Naive thymus-derived CD8-positive, alpha-beta T cell (primary cell): ENCODE measurements at regions not wholly inside any gene's neighbourhood (a gene's known extent, or its start where the extent isn't known, plus 50 kb on each side); places are given as distances from the start of the nearest gene placed in this dataset.

ENCODE experiments used
- ATAC-seq, 2 donors: fragments of 150-1000 bp; cut with Tn5 transposase in 1 of 2; sonication (Bioruptor Pico), chemical (Tn5 transposase) in 1 of 2; 1 replicate in 1 of 2; 2 replicates in 1 of 2; pipeline ENCODE4 v1.10.0; 2021; ENCODE audit warnings: mild to moderate bottlenecking in 2 of 2, moderate library complexity in 2 of 2
- POLR2A ChIA-PET: fragments of 350-600 bp; sonication (Branson Sonifier 250); formaldehyde crosslinking; loops from one replicate; lab custom pipeline; 2021; ENCODE audit warnings: antibody characterized with exemption; lab: Charles Lee
- DNase-seq, 10 donors: peaks; one replicate each; pipeline versions ENCODE4 v3.0.0 to v3.0.0-alpha.2; 2020 to 2022
- H3K27ac Mint-ChIP-seq, 10 donors: one replicate each; pipeline ENCODE4 v1.8.0; 2020 to 2022; ENCODE audit warnings: mild to moderate bottlenecking in 10 of 10, mixed read lengths in 10 of 10, moderate library complexity in 4 of 10, inconsistent platforms in 1 of 10
- H3K27me3 Mint-ChIP-seq, 5 donors: one replicate each; pipeline ENCODE4 v1.8.0; 2021 to 2022; ENCODE audit warnings: mixed read lengths in 5 of 5
- H3K36me3 Mint-ChIP-seq, 3 donors: one replicate each; pipeline ENCODE4 v1.8.0; 2020 to 2022; ENCODE audit warnings: mixed read lengths in 3 of 3, mild to moderate bottlenecking in 2 of 3, inconsistent platforms in 1 of 3
- H3K4me1 Mint-ChIP-seq, 4 donors: one replicate each; pipeline ENCODE4 v1.8.0; 2021 to 2022; ENCODE audit warnings: mixed read lengths in 4 of 4
- H3K4me3 Mint-ChIP-seq, 10 donors: one replicate each; pipeline ENCODE4 v1.8.0; 2020 to 2022; ENCODE audit warnings: mild to moderate bottlenecking in 10 of 10, mixed read lengths in 10 of 10, moderate library complexity in 6 of 10, inconsistent platforms in 1 of 10
- H3K9me3 Mint-ChIP-seq, 9 donors: one replicate each; pipeline ENCODE4 v1.8.0; 2020 to 2022; ENCODE audit warnings: mixed read lengths in 9 of 9, mild to moderate bottlenecking in 3 of 9, inconsistent platforms in 1 of 9, moderate library complexity in 1 of 9

DNA sequence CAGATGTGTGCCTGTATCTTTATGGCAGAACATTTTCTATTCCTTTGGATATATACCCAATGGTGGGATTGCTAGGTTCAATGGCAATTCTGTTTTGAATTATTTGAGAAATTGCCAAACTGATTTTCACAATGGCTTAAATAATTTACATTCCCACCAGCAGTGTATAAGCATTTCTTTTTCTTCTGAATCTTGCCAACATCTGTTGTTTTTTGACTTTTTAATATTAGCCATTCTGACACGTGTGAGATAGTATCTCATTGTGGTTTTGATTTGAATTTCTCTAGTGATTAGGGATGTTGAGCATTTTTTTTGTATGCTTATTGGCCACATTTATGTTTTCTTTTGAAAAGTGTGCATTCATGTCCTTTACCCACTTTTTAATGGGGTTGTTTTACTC lies 864.3 kb upstream of the ADAMTS5 start:
- Mint-ChIP-seq H3K4me1 (no peaks in the 10 kb centered on the region), H3K4me3 (no peak overlapping the region), H3K27ac (no peak overlapping the region), H3K27me3 (peaks cover 0 to under 1% (median 0%) of the 10 kb centered on the region in 5 donors), H3K9me3 (peaks cover 0 to 29% (median 4%) of the 10 kb centered on the region in 9 donors), H3K36me3 (peaks cover 0 to 4% (median 0%) of the 10 kb centered on the region in 3 donors)
- DNase-seq = no peak
- POLR2A ChIA-PET = no interaction called here
- no peak for ATAC-seq

DNA sequence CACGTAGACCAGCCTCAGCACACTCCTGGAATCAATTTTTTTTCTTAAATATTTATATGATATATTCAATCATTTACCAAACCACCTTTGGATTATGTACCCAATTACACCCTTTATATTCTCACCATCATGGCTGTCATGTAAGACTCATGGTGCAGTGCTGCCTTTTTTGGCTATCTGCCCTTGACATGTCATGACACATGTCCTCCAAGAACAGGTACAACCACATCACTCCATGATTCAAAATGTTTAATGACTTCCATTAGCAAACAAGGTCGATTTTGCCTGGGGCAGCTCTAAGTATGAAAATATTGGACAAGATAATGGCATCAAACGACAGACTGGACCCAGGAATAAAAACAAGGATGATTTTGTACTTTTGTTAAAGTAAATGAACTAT lies 861.1 kb upstream of the ADAMTS5 start:
- Mint-ChIP-seq H3K36me3 (peaks cover 0 to 4% (median 0%) of the 10 kb centered on the region in 3 donors), H3K4me3 (no peak overlapping the region), H3K27me3 (peaks cover 0 to 2% (median 0%) of the 10 kb centered on the region in 5 donors), H3K4me1 (no peaks in the 10 kb centered on the region), H3K27ac (no peak overlapping the region), H3K9me3 (peaks cover 0 to 29% (median 6%) of the 10 kb centered on the region in 9 donors)
- POLR2A ChIA-PET = no interaction called here
- ATAC-seq (no peak), DNase-seq (no peak)

DNA sequence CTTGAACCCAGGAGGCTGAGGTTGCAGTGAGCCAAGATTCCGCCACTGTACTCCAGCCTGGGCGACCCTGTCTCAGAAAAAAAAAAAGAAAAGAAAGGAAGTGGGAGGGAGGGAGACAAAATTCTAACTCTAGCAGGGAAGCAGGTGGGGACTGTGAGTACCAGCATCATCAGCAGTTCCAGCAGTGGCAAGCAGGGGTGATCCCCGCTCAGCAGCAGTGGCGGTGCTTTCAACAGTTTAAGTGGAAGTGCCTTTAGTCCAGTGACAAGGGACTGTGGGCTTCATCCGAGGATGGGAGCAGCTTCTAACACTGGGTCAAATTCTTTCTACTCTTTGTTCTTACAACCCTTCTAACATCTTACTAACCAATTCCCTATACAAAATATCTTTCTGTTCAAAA lies 858.1 kb upstream of the ADAMTS5 start:
- POLR2A ChIA-PET = no interaction called here
- no peak for DNase-seq
- no peak for ATAC-seq
- Mint-ChIP-seq H3K36me3 (peaks cover 0 to 4% (median 0%) of the 10 kb centered on the region in 3 donors), H3K27me3 (peaks cover 0 to 2% (median 0%) of the 10 kb centered on the region in 5 donors), H3K27ac (no peak overlapping the region), H3K9me3 (peaks cover 0 to 29% (median 6%) of the 10 kb centered on the region in 9 donors), H3K4me1 (no peaks in the 10 kb centered on the region), H3K4me3 (no peak overlapping the region)

DNA sequence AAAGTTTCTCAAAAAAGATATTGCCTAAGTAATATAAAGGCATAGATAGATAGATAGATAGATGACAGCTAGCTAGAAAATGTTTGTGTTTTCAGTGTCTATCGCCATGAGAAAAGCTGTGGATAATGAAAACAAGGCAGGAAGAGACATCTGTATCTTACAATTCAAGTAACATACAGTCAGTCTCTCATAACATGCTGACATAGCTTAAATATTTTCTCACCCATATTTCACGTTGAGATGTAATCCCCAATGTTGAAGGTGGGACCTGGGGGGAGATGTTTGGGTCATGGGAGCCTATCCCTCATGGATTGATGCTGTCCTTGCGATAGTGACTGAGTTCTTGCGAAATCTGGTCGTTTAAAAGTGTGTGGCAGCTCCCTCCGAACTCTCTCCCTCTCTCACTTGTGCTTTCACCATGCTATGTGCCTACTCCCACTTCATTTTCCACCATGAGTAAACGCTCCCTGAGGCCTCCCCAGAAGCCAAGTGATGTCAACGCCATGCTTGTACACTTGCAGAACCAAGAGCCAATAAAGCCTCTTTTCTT lies 856.8 kb upstream of the ADAMTS5 start:
- Mint-ChIP-seq H3K27me3 (peaks cover 0 to 2% (median 0%) of the 10 kb centered on the region in 5 donors), H3K9me3 (peaks cover 0 to 21% (median 3%) of the 10 kb centered on the region in 9 donors), H3K27ac (no peak overlapping the region), H3K36me3 (peaks cover 0 to 4% (median 0%) of the 10 kb centered on the region in 3 donors), H3K4me1 (no peaks in the 10 kb centered on the region), H3K4me3 (no peak overlapping the region)
- ATAC-seq (no peak), DNase-seq (no peak)
- POLR2A ChIA-PET = no interaction called here

DNA sequence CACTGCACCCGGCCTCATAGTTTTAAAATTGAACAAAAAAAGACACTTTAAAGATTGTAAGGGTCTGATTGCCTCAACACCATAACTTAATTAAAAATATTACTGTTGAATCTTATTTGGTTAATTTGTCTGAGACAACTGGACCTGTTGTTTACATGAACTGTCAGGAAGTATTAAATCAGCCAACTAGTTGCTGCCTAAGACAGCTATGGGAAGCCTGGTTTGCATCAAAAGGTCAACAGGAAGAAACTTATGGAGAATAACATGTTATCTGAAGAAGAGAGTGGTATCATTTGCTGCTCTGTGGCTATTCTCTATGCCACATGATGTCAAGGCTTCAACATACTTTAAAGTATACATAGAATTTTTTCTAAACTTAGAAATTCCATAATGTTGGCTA lies 853.5 kb upstream of the ADAMTS5 start:
- Mint-ChIP-seq H3K9me3 (peaks cover 0 to 9% (median 0%) of the 10 kb centered on the region in 9 donors), H3K27me3 (no peaks in the 10 kb centered on the region), H3K36me3 (no peaks in the 10 kb centered on the region), H3K4me1 (no peaks in the 10 kb centered on the region), H3K27ac (no peak overlapping the region), H3K4me3 (no peak overlapping the region)
- POLR2A ChIA-PET = no interaction called here
- ATAC-seq (no peak), DNase-seq (no peak)

DNA sequence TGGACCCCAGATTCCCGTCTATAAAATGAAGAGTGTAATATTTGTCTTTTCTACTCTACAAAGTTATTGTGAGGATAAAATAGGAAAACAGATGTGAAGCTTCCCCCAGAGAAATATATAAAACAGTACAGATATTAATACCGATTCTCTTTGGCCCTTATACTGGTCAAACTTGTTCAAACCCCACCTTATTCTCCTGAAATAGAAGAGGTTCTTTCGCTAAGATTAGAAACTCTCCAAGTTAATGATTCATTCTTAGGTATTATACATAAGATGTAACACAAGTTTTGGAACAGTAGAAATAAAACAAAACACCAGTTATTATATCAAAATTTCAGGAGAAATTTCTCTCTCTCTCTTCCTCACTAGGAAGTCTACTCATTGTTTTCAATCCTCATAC lies 852.4 kb upstream of the ADAMTS5 start:
- POLR2A ChIA-PET = no interaction called here
- ATAC-seq (no peak), DNase-seq (no peak)
- Mint-ChIP-seq H3K9me3 (peaks cover 0 to 9% (median 0%) of the 10 kb centered on the region in 9 donors), H3K27me3 (no peaks in the 10 kb centered on the region), H3K27ac (no peak overlapping the region), H3K36me3 (no peaks in the 10 kb centered on the region), H3K4me1 (no peaks in the 10 kb centered on the region), H3K4me3 (no peak overlapping the region)

DNA sequence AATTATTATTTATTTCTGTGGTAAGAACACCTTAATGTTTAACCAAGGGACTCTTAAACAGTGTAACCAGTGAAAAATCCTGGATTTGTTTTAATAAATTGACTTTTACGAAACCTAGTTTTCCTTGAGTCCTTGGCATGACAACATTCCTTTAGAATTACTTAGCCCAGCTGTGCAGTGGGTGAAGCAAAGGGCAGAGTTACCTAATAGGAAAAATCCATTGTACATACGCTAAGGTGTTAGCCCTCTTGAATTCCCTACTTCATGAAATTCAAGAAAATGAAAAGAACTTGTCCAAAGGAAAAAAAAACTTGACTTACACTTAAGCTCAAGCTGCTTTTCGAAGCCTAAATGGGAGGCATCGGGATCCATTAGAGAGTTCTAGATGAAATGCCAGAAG lies 852.0 kb upstream of the ADAMTS5 start:
- Mint-ChIP-seq H3K9me3 (peaks cover 0 to 9% (median 0%) of the 10 kb centered on the region in 9 donors), H3K4me3 (no peak overlapping the region), H3K4me1 (no peaks in the 10 kb centered on the region), H3K27ac (no peak overlapping the region), H3K27me3 (no peaks in the 10 kb centered on the region), H3K36me3 (no peaks in the 10 kb centered on the region)
- ATAC-seq = no peak
- DNase-seq = no peak
- POLR2A ChIA-PET = no interaction called here

DNA sequence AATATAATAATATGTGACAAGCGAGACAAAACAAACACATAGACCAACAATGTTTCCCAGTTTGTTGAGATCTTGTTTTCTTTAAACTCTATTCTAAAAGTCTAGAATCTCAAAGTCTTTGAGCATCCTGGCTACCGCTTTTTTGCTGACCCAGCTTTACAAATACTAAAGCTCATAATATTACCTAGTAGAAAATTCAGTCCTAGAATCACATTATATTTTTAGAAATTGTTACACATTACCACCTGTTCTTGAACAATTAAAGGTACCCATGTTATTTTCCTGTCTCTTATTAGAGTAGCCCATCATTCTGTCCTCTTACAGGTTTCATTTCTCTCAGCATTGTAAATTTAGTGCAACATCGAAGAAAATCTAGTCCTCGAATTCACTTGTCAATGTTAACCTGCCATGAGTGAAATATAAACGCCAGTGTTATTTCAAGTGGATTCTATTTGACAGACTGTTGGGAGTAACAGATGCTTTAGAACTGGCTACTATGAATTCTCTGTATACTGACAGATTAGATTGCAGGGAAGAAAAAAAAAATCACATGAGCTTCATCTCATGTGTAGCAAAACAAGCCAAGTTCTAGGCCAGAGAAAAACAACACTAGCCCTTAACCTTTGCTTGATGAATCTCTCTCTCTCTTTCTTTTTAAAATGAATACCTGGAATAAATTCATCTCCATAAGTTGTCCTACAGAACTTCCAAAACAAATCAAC lies 851.2 kb upstream of the ADAMTS5 start:
- POLR2A ChIA-PET = no interaction called here
- H3K27ac Mint-ChIP-seq = no peak overlapping the region
- no peaks in the 10 kb centered on the region for H3K4me1 Mint-ChIP-seq
- no peaks in the 10 kb centered on the region for H3K36me3 Mint-ChIP-seq
- H3K27me3 Mint-ChIP-seq = no peaks in the 10 kb centered on the region
- peaks cover 0 to 9% (median 0%) of the 10 kb centered on the region in 9 donors for H3K9me3 Mint-ChIP-seq
- H3K4me3 Mint-ChIP-seq = no peak overlapping the region
- ATAC-seq (no peak), DNase-seq (no peak)

DNA sequence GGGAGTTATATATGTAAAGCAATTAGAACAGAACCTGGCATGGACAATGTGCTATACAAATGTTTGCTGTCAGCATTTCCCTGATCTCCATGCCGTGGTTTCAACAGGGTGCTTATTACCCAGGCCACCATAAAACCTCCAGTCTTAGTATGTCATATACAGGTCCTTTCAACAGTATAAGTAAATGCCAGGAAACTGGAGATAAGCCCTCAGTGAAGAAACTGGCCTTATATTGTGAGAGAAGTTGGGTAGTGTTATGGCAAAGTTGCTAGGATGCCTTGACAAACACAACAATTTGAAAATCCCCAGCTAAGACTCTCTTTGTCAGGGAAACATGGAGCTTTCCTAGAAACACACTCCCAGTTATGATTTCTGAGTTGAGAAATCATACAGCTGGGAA lies 850.2 kb upstream of the ADAMTS5 start:
- POLR2A ChIA-PET = no interaction called here
- DNase-seq = no peak
- Mint-ChIP-seq H3K27me3 (no peaks in the 10 kb centered on the region), H3K27ac (no peak overlapping the region), H3K9me3 (peaks cover 0 to 4% (median 0%) of the 10 kb centered on the region in 9 donors), H3K4me3 (no peak overlapping the region), H3K4me1 (no peaks in the 10 kb centered on the region), H3K36me3 (no peaks in the 10 kb centered on the region)
- no peak for ATAC-seq

DNA sequence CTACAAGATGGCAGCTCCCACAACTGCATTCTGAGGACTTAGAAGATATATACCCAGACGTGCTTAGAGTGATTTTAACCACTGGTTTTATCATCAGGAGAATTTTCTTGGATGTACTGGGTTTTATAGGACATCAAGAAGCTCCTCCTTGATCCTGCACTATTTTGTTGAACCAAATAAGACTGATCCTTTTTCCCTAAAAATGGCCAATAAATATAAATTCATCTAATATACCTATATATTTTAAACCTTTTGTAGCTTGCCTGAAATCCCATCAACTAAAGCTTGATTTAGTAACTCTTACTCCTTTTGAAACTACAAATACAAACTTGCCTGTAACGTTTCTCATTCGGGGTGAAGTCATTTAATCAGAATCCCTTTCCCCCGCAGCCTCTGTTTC lies 849.4 kb upstream of the ADAMTS5 start:
- no peak overlapping the region for H3K27ac Mint-ChIP-seq
- POLR2A ChIA-PET = no interaction called here

DNA sequence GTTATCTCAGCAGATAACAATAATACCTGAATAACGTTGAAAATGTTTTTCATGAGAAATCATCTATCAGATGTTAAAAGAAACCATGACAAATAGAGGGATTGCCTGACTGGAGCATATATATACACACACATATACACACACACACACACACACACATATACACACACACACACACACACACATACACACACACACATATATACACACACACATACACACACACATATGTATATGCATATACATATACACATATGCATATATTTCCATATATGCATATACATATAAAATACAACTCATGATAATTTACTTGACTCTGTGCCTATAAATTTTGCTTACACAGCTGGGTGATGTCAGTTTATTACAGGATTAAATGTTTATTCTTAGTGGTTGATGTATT lies 847.3 kb upstream of the ADAMTS5 start:
- no peak overlapping the region for H3K27ac Mint-ChIP-seq
- POLR2A ChIA-PET = no interaction called here
- H3K27me3 Mint-ChIP-seq = peaks cover 0 to 2% (median 0%) of the 10 kb centered on the region in 5 donors
- no peaks in the 10 kb centered on the region for H3K4me1 Mint-ChIP-seq
- H3K36me3 Mint-ChIP-seq = no peaks in the 10 kb centered on the region
- no peak for ATAC-seq
- peaks cover 0 to 2% (median 0%) of the 10 kb centered on the region in 9 donors for H3K9me3 Mint-ChIP-seq
- no peak for DNase-seq
- no peak overlapping the region for H3K4me3 Mint-ChIP-seq

More for the DNA sequence above, 849.4 kb upstream of the ADAMTS5 start:
- DNase-seq (no peak), ATAC-seq (no peak)
- Mint-ChIP-seq H3K9me3 (peaks cover 0 to 4% (median 0%) of the 10 kb centered on the region in 9 donors), H3K36me3 (no peaks in the 10 kb centered on the region), H3K4me3 (no peak overlapping the region), H3K4me1 (no peaks in the 10 kb centered on the region), H3K27me3 (no peaks in the 10 kb centered on the region)

DNA sequence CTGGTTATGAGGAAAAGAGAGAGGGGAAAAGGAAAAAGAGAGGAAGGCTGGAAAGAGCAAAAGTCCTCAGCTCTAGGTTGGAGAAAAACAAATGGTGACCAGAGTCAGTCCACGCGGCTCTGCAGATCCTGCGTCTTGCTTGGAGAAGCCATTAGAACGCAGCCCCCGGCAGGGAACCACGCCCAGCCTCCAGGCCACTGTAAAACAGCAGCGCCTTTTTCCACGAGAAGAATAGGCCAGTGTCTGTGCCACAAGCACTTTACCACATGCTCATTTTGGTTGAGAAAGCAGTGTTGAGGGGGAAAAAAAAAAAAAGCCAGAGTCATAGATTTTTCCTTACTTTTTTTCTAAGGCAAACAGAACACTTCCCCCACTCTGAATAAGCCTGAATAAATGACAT lies 846.9 kb upstream of the ADAMTS5 start:
- no peaks in the 10 kb centered on the region for H3K4me1 Mint-ChIP-seq
- H3K27me3 Mint-ChIP-seq = peaks cover 0 to 3% (median 0%) of the 10 kb centered on the region in 5 donors
- H3K9me3 Mint-ChIP-seq = peaks cover 0 to 2% (median 0%) of the 10 kb centered on the region in 9 donors
- no peaks in the 10 kb centered on the region for H3K36me3 Mint-ChIP-seq
- no peak overlapping the region for H3K27ac Mint-ChIP-seq
- POLR2A ChIA-PET = no interaction called here
- ATAC-seq = no peak
- no peak overlapping the region for H3K4me3 Mint-ChIP-seq
- no peak for DNase-seq

DNA sequence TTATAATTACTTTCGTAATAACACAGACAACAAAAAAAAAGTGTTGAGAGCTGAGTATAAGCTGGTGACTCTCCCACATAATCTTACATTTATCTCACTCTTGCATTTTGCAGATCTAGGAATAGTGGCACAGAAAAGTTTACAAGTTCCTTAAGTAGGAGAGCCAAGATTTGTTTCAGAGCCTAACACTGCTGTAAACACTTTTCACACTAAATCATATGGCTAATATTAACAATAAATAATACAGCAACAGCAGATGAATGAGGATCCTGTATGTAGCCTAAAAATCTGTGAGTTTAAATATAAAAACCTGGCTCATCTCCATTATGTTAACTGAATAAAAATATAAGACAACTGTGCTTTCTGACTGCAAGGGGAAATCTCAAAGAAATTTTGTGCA lies 846.5 kb upstream of the ADAMTS5 start:
- DNase-seq (no peak), ATAC-seq (no peak)
- no peaks in the 10 kb centered on the region for H3K36me3 Mint-ChIP-seq
- no peak overlapping the region for H3K4me3 Mint-ChIP-seq
- no peak overlapping the region for H3K27ac Mint-ChIP-seq
- peaks cover 0 to 3% (median 0%) of the 10 kb centered on the region in 5 donors for H3K27me3 Mint-ChIP-seq
- H3K9me3 Mint-ChIP-seq = peaks cover 0 to 2% (median 0%) of the 10 kb centered on the region in 9 donors
- no peaks in the 10 kb centered on the region for H3K4me1 Mint-ChIP-seq
- POLR2A ChIA-PET = no interaction called here
